ENCODE measurements at regions not wholly inside any gene's neighbourhood (a gene's known extent, or its start where the extent isn't known, plus 50 kb on each side); places are given as distances from the start of the nearest gene placed in this dataset.
"Not testable (repeated sequence)": the region's sequence is repeated elsewhere in the genome, so short reads cannot be mapped to it uniquely, and the experiment has no call there.

DNA sequence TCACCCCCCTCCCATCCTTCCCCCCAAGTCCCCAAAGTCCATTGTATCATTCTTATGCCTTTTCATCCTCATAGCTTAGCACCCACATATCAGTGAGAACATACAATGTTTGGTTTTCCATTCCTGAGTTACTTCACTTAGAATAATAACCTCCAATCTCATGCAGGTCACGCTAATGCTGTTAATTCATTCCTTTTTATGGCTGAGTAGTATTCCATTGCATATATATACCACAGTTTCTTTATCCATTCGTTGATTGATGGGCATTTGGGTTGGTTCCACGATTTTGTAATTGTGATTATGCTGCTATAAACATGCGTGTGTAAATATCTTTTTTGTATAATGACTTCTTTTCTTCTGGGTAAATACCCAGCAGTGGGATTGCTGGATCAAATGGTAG, 621.9 kb upstream of the NRP1 start:
- not testable (repeated sequence) for TF ChIP-seq EZH2phosphoT487 (IDR thresholded peaks at IDR 0.05; ENCODE audit: insufficient read depth, low read depth); EZH2 (IDR thresholded peaks at IDR 0.05; ENCODE audit: insufficient read depth, poor library complexity, severe bottlenecking)
